CD14-positive monocyte (primary cell): ENCODE measurements at regions not wholly inside any gene's neighbourhood (a gene's known extent, or its start where the extent isn't known, plus 50 kb on each side); places are given as distances from the start of the nearest gene placed in this dataset.

Experiments
- DNase-seq, 3 donors: peaks; one replicate each; pipeline ENCODE4 v3.0.0-alpha.2; 2011 to 2022
- H2AFZ ChIP-seq: 2 replicates; pipeline ENCODE4 v1.6.0; 2012; ENCODE audit warnings: mild to moderate bottlenecking, low read depth, low read length, inconsistent platforms; ENCODE audit not compliant: insufficient read depth, poor library complexity, severe bottlenecking
- H3K27ac ChIP-seq, 2 donors: 1 replicate in 1 of 2; 2 replicates in 1 of 2; pipeline ENCODE4 v1.5.1; 2012 to 2013; ENCODE audit warnings: low read length in 2 of 2, control low read depth in 1 of 2, inconsistent platforms in 1 of 2, low read depth in 1 of 2, mild to moderate bottlenecking in 1 of 2
- H3K27me3 ChIP-seq, 2 donors: one replicate each; pipeline versions ENCODE4 v1.6.0 to v1.6.1; 2011 to 2013; ENCODE audit warnings: low read length in 2 of 2; ENCODE audit not compliant: control insufficient read depth in 2 of 2, insufficient read depth in 2 of 2
- H3K36me3 ChIP-seq, 2 donors: replicated peaks in 1 of 2; 1 replicate in 1 of 2; 2 replicates in 1 of 2; pipeline versions ENCODE4 v1.5.1 to v1.6.1; 2012 to 2013; ENCODE audit warnings: low read length in 2 of 2, control low read depth in 1 of 2, inconsistent platforms in 1 of 2, mild to moderate bottlenecking in 1 of 2; ENCODE audit not compliant: insufficient read depth in 2 of 2, control insufficient read depth in 1 of 2
- H3K4me1 ChIP-seq, 2 donors: 1 replicate in 1 of 2; 2 replicates in 1 of 2; pipeline versions ENCODE4 v1.5.1 to v1.6.1; 2012 to 2013; ENCODE audit warnings: low read length in 2 of 2, control low read depth in 1 of 2, inconsistent platforms in 1 of 2, mild to moderate bottlenecking in 1 of 2, moderate library complexity in 1 of 2; ENCODE audit not compliant: insufficient read depth in 2 of 2, control insufficient read depth in 1 of 2
- H3K4me2 ChIP-seq: replicated peaks from 2 replicates; pipeline ENCODE3; 2012; ENCODE audit warnings: low read length, moderate library complexity, mild to moderate bottlenecking; ENCODE audit not compliant: poor library complexity, severe bottlenecking; ENCODE audit errors: extremely low read depth
- H3K4me3 ChIP-seq, 3 experiments: fragments of 200-600 bp in 1 of 3; sonication (generic) in 1 of 3; replicated peaks in 1 of 3; 1 replicate in 2 of 3; 2 replicates in 1 of 3; pipeline ENCODE4 v1.5.1; 2011 to 2013; ENCODE audit warnings: low read length in 3 of 3, mild to moderate bottlenecking in 3 of 3, control low read depth in 2 of 3, low read depth in 2 of 3, inconsistent platforms in 1 of 3, moderate library complexity in 1 of 3
- H3K79me2 ChIP-seq: 2 replicates; pipeline ENCODE4 v1.6.0; 2012; ENCODE audit warnings: mild to moderate bottlenecking, control low read depth, inconsistent platforms, low read length, moderate library complexity; ENCODE audit not compliant: insufficient read depth
- H3K9ac ChIP-seq: 2 replicates; pipeline ENCODE4 v1.6.0; 2017; ENCODE audit warnings: low read length, mild to moderate bottlenecking; ENCODE audit not compliant: insufficient read depth, poor library complexity, severe bottlenecking
- H3K9me3 ChIP-seq, 2 donors: replicated peaks in 1 of 2; 1 replicate in 1 of 2; 2 replicates in 1 of 2; pipeline versions ENCODE4 v1.5.1 to v1.6.1; 2012 to 2013; ENCODE audit warnings: low read length in 2 of 2, control low read depth in 1 of 2; ENCODE audit not compliant: control insufficient read depth in 1 of 2, insufficient read depth in 1 of 2
- H4K20me1 ChIP-seq: 2 replicates; pipeline ENCODE4 v1.6.0; 2012; ENCODE audit warnings: mild to moderate bottlenecking, low read length, control low read depth, moderate library complexity; ENCODE audit not compliant: insufficient read depth
- H3K27ac Mint-ChIP-seq, 7 donors: one replicate each; pipeline ENCODE4 v1.8.0; 2020; ENCODE audit warnings: mild to moderate bottlenecking in 7 of 7, mixed read lengths in 7 of 7, moderate library complexity in 6 of 7, inconsistent platforms in 2 of 7
- H3K27me3 Mint-ChIP-seq, 3 donors: one replicate each; pipeline ENCODE4 v1.8.0; 2021 to 2022; ENCODE audit warnings: low read depth in 3 of 3, mild to moderate bottlenecking in 3 of 3, mixed read lengths in 3 of 3, moderate library complexity in 3 of 3, inconsistent platforms in 1 of 3
- H3K36me3 Mint-ChIP-seq, 2 donors: one replicate each; pipeline ENCODE4 v1.8.0; 2020; ENCODE audit warnings: mixed read lengths in 2 of 2, inconsistent platforms in 1 of 2, mild to moderate bottlenecking in 1 of 2
- H3K4me1 Mint-ChIP-seq: one replicate; pipeline ENCODE4 v1.8.0; 2020; ENCODE audit warnings: mild to moderate bottlenecking, mixed read lengths
- H3K4me3 Mint-ChIP-seq, 2 donors: one replicate each; pipeline ENCODE4 v1.8.0; 2020; ENCODE audit warnings: mild to moderate bottlenecking in 2 of 2, mixed read lengths in 2 of 2, moderate library complexity in 1 of 2
- H3K9me3 Mint-ChIP-seq, 7 donors: one replicate each; pipeline ENCODE4 v1.8.0; 2020 to 2022; ENCODE audit warnings: mixed read lengths in 7 of 7, mild to moderate bottlenecking in 6 of 7, moderate library complexity in 6 of 7, inconsistent platforms in 2 of 7
- WGBS: methylation state at CpG from one replicate; pipeline ENCODE4 v1.1.5; 2013; ENCODE audit warnings: missing lambda C conversion rate; ENCODE audit not compliant: insufficient coverage; 5-methylcytosine and 5-hydroxymethylcytosine counted together
- intact Hi-C, 2 donors: fragments of 100-400 bp; cut with micrococcal nuclease; formaldehyde crosslinking; loops; one replicate each; pipeline versions ENCODE4 v1.15.0 to v1.15.1; 2023
- TF ChIP-seq, protein P1 (sequence below): fragments of 200-600 bp; IDR thresholded peaks from one replicate; pipeline ENCODE4 v1.8.0; 2022; ENCODE audit warnings: antibody characterized with exemption, mild to moderate bottlenecking

DNA sequence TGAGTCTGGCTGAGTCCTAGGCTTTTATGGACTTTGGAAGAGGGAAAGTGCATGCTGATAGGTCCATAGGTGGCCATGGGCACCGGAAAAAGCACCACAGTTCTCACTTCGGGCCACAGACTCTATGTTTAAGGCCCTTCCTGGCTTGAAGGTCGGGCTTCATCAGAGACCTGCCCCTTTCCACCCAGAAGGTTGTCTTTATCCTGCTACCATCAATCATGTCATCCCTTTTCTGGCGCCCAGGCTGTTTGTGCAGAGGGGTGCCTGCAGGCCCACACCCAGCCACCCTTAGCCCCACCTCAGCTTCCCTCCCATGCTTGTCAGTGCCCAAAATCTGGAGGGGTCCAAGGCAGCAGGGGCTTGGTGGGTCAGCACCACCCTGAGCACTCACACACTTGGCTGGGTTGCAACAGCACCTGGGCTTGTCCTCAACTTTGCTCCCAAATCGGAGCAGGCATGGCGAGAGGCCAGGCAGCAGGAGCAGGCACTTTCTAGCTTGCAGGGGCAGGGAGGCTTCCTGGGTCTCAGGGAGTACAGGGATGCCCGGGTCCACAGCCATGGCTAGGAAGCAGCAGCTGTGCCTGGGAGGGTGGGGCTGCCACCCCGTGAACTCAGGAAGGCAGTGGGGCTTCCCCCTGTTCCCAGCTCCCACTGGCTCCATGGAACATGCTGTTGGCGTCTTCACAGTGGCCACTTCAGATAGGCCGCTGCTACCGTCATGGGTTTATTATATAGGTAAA lies 63.8 kb upstream of the TOM1L1 start:
- Histone ChIP-seq H3K9ac (no peak overlapping the region), H4K20me1 (no peaks in the 10 kb centered on the region), H3K9me3 (peaks cover 13 to 15% of the 10 kb centered on the region in 2 donors), H2AFZ (no peak overlapping the region), H3K4me1 (no peaks in the 10 kb centered on the region), H3K27me3 (no peaks in the 10 kb centered on the region), H3K4me2 (no peak overlapping the region), H3K36me3 (no peaks in the 10 kb centered on the region), H3K27ac (no peak overlapping the region), H3K4me3 (no peak overlapping the region), H3K79me2 (no peaks in the 10 kb centered on the region)
- Mint-ChIP-seq H3K36me3 (no peaks in the 10 kb centered on the region), H3K9me3 (peaks cover 7 to 21% (median 14%) of the 10 kb centered on the region in 7 donors), H3K27ac (no peak overlapping the region), H3K4me1 (no peaks in the 10 kb centered on the region), H3K27me3 (no peaks in the 10 kb centered on the region), H3K4me3 (no peak overlapping the region)
- intact Hi-C loops = no loop called here
- TF ChIP-seq, protein P1, sequence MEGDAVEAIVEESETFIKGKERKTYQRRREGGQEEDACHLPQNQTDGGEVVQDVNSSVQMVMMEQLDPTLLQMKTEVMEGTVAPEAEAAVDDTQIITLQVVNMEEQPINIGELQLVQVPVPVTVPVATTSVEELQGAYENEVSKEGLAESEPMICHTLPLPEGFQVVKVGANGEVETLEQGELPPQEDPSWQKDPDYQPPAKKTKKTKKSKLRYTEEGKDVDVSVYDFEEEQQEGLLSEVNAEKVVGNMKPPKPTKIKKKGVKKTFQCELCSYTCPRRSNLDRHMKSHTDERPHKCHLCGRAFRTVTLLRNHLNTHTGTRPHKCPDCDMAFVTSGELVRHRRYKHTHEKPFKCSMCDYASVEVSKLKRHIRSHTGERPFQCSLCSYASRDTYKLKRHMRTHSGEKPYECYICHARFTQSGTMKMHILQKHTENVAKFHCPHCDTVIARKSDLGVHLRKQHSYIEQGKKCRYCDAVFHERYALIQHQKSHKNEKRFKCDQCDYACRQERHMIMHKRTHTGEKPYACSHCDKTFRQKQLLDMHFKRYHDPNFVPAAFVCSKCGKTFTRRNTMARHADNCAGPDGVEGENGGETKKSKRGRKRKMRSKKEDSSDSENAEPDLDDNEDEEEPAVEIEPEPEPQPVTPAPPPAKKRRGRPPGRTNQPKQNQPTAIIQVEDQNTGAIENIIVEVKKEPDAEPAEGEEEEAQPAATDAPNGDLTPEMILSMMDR = no peak
- no peak for DNase-seq
- 88% methylated on average over 7 of the region's 11 CpGs for WGBS

DNA sequence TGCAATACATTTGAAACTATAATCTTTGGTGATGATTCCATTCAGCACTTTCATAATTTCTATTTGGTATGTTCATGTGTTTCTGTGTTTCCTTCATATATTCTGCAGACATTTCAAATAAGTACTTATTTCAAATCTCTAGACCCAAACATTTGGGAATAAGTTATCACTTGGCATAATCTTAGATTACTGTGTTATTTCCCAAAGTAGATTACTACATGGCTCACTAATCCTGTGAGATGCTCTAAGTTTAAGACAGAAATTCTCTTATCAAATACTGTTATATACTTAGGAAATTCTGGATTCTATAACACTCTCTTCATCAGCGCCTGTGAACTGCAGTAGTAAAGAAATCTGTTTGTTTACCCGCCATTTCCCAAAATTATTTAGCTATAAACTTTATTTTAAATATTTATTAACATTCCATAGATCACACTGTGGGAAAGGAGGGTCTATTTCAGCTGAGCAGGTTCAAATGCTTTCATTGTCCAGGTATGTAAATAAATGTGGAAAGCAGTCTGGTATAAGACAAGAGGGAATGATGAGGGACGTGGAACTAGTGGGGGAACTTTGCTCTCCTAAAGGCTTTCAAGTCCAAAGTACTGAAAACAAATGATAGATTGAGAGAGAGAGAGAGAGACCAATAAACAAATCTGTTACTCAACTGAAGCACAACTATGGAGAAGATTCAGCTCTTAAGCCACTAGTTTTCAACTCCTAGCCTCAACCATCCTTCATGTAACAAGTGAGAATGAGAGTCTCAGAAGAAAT lies 61.8 kb upstream of the TOM1L1 start:
- WGBS = 57% methylated on average over 1 of the region's 3 CpGs

More for the DNA sequence above, 61.8 kb upstream of the TOM1L1 start:
- Histone ChIP-seq H3K9me3 (peaks cover 13 to 15% of the 10 kb centered on the region in 2 donors), H3K27me3 (no peaks in the 10 kb centered on the region), H3K79me2 (no peaks in the 10 kb centered on the region), H3K4me2 (no peak overlapping the region), H4K20me1 (no peaks in the 10 kb centered on the region), H3K27ac (no peak overlapping the region), H3K9ac (no peak overlapping the region), H3K36me3 (no peaks in the 10 kb centered on the region), H2AFZ (no peak overlapping the region), H3K4me1 (no peaks in the 10 kb centered on the region), H3K4me3 (no peak overlapping the region)
- Mint-ChIP-seq H3K4me1 (no peaks in the 10 kb centered on the region), H3K36me3 (no peaks in the 10 kb centered on the region), H3K4me3 (no peak overlapping the region), H3K27me3 (peaks cover 0 to 1% (median 0%) of the 10 kb centered on the region in 3 donors), H3K9me3 (peaks cover 5 to 19% (median 14%) of the 10 kb centered on the region in 7 donors), H3K27ac (no peak overlapping the region)
- DNase-seq = no peak
- intact Hi-C loops = no loop called here
- TF ChIP-seq, protein P1 = no peak
